GM23338 (cell line): ENCODE measurements at regions not wholly inside any gene's neighbourhood (a gene's known extent, or its start where the extent isn't known, plus 50 kb on each side); places are given as distances from the start of the nearest gene placed in this dataset.

Source experiments
- CREB1 ChIP-seq: fragments of 250-450 bp; sonication (Bioruptor Pico); IDR thresholded peaks from 2 replicates; pipeline ENCODE4 v1.5.0; 2020; ENCODE audit warnings: low read depth, mild to moderate bottlenecking, moderate library complexity
- CTCF ChIP-seq, 2 experiments: fragments of 200-600 bp in 1 of 2; sonication (generic) in 1 of 2; conservative IDR thresholded peaks; 2 replicates each; pipeline versions ENCODE4 v1.5.1 to v1.6.1; 2016 to 2017; ENCODE audit warnings: antibody characterized with exemption in 2 of 2, low read depth in 2 of 2, mild to moderate bottlenecking in 2 of 2, moderate library complexity in 1 of 2
- ETS1 ChIP-seq: IDR thresholded peaks from 2 replicates; pipeline ENCODE4 v1.6.1; 2016; ENCODE audit warnings: antibody characterized with exemption
- EZH2 ChIP-seq: fragments of 200-600 bp; sonication (generic); IDR thresholded peaks from one replicate; pipeline ENCODE4 v1.8.0; 2017; ENCODE audit warnings: antibody characterized with exemption, mild to moderate bottlenecking, low read depth; ENCODE audit not compliant: unreplicated experiment
- EZH2phosphoT487 ChIP-seq: fragments of 200-600 bp; sonication (generic); IDR thresholded peaks from one replicate; pipeline ENCODE4 v1.8.1; 2018; ENCODE audit warnings: antibody characterized with exemption; ENCODE audit not compliant: unreplicated experiment
- JUNB ChIP-seq: IDR thresholded peaks from one replicate; pipeline ENCODE4 v1.6.1; 2016; ENCODE audit warnings: antibody characterized with exemption; ENCODE audit not compliant: unreplicated experiment
- NANOG ChIP-seq: IDR thresholded peaks from 2 replicates; pipeline ENCODE4 v1.6.1; 2016; ENCODE audit warnings: antibody characterized with exemption, borderline replicate concordance
- POLR2AphosphoS5 ChIP-seq: IDR thresholded peaks from 2 replicates; pipeline ENCODE4 v1.6.1; 2016; ENCODE audit warnings: antibody characterized with exemption, low read depth
- REST ChIP-seq: IDR thresholded peaks from one replicate; pipeline ENCODE4 v1.6.1; 2018; ENCODE audit warnings: antibody characterized with exemption; ENCODE audit not compliant: unreplicated experiment
- STAT1 ChIP-seq: IDR thresholded peaks from one replicate; pipeline ENCODE4 v1.6.1; 2016; ENCODE audit warnings: antibody characterized with exemption; ENCODE audit not compliant: unreplicated experiment
- ZNF114 ChIP-seq: fragments of 250-450 bp; sonication (Bioruptor Pico); IDR thresholded peaks from 2 replicates; pipeline ENCODE4 v1.5.0; 2020; ENCODE audit warnings: mild to moderate bottlenecking, moderate library complexity
- ZNF331 ChIP-seq: fragments of 250-450 bp; sonication (Bioruptor Pico); IDR thresholded peaks from 2 replicates; pipeline ENCODE4 v1.5.0; 2020; ENCODE audit warnings: low read depth, mild to moderate bottlenecking, moderate library complexity
- ZNF462 ChIP-seq: fragments of 250-450 bp; sonication (Bioruptor Pico); IDR thresholded peaks from 2 replicates; pipeline ENCODE4 v1.5.0; 2020; ENCODE audit warnings: mild to moderate bottlenecking, moderate library complexity

- TF ChIP-seq POLR2AphosphoS5 (no peak), CTCF (conservative IDR thresholded peaks at IDR 0.05; ENCODE audit: low read depth in 2 of 2) (no peak), EZH2 (no peak), EZH2phosphoT487 (no peak), REST (no peak), JUNB (no peak), CREB1 (no peak), NANOG (no peak), ETS1 (no peak), STAT1 (no peak), ZNF114 (no peak), ZNF331 (CRISPR knock-in tag) (no peak), ZNF462 (CRISPR knock-in tag) (no peak)
These were observed 766.4 kb upstream of the FAM98A start for GRCh38 chr2:34365512-34365911.
